MM.1S (cell line): ENCODE measurements at regions not wholly inside any gene's neighbourhood (a gene's known extent, or its start where the extent isn't known, plus 50 kb on each side); places are given as distances from the start of the nearest gene placed in this dataset.

Experiments
- CTCF ChIP-seq: fragments of 300-600 bp; sonication (generic); IDR thresholded peaks from 2 replicates; pipeline ENCODE4 v1.5.1; 2016; ENCODE audit warnings: antibody characterized with exemption, low read length, mixed read lengths
- EZH2 ChIP-seq: fragments of 300-600 bp; sonication (generic); optimal IDR thresholded peaks from 2 replicates; pipeline ENCODE3; 2017; ENCODE audit warnings: low read depth, mild to moderate bottlenecking, antibody characterized with exemption, low read length, mixed read lengths

- TF ChIP-seq CTCF (no peak), EZH2 (no peak)
Measured at GRCh38 chr9:23555851-23556250, 270.2 kb downstream of the ELAVL2 start.
